ENCODE measurements at regions not wholly inside any gene's neighbourhood (a gene's known extent, or its start where the extent isn't known, plus 50 kb on each side); places are given as distances from the start of the nearest gene placed in this dataset.

DNA sequence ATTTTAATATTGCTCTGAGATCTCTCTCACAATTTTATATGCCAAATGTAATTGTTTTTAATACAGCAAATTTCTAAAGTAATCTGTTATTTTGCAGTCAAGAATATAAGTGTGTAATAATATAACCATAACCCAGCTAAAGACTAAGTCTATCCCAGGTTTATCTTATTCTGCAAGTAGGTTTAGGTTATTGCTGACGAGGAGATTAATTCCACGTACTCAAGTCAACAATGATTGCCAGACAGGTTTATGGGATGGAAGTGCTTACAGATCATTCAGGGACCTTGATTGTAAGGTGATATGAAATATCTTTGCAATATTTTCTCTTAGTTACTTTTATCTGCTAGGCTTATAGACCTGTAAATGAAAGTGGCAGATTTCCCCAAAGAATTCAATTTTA is 698.3 kb downstream of the HDGFL1 start:
- TF ChIP-seq, protein P1, sequence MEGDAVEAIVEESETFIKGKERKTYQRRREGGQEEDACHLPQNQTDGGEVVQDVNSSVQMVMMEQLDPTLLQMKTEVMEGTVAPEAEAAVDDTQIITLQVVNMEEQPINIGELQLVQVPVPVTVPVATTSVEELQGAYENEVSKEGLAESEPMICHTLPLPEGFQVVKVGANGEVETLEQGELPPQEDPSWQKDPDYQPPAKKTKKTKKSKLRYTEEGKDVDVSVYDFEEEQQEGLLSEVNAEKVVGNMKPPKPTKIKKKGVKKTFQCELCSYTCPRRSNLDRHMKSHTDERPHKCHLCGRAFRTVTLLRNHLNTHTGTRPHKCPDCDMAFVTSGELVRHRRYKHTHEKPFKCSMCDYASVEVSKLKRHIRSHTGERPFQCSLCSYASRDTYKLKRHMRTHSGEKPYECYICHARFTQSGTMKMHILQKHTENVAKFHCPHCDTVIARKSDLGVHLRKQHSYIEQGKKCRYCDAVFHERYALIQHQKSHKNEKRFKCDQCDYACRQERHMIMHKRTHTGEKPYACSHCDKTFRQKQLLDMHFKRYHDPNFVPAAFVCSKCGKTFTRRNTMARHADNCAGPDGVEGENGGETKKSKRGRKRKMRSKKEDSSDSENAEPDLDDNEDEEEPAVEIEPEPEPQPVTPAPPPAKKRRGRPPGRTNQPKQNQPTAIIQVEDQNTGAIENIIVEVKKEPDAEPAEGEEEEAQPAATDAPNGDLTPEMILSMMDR (IDR thresholded peaks at IDR 0.05; ENCODE audit: low read depth, low read length, poor library complexity, severe bottlenecking): no peak
- TF ChIP-seq EZH2phosphoT487 (IDR thresholded peaks at IDR 0.05; ENCODE audit: borderline replicate concordance, low read length): no peak
- Histone ChIP-seq H3K4me1 (ENCODE audit: control insufficient read depth, low read length) (no peaks in the 10 kb centered on the region), H3K9me2 (replicated peaks; ENCODE audit: control insufficient read depth, low read length) (no peaks in the 10 kb centered on the region), H4K20me1 (ENCODE audit: control insufficient read depth, insufficient read depth, low read depth, low read length) (no peaks in the 10 kb centered on the region), H3K36me3 (ENCODE audit: control insufficient read depth, low read length) (no peaks in the 10 kb centered on the region), H3K9me3 (ENCODE audit: control insufficient read depth, insufficient read depth, low read length) (no peaks in the 10 kb centered on the region), H3F3A (ENCODE audit: control insufficient read depth, insufficient read depth) (no peaks in the 10 kb centered on the region), H3K27me3 (ENCODE audit: control insufficient read depth, low read length) (no peaks in the 10 kb centered on the region), H3K4me2 (ENCODE audit: low read length) (no peak overlapping the region), H3K79me2 (ENCODE audit: control insufficient read depth, low read length) (no peaks in the 10 kb centered on the region), H3K27ac (ENCODE audit: low read depth, low read length) (no peak overlapping the region), H3K4me3 (ENCODE audit: low read length) (no peak overlapping the region)

DNA sequence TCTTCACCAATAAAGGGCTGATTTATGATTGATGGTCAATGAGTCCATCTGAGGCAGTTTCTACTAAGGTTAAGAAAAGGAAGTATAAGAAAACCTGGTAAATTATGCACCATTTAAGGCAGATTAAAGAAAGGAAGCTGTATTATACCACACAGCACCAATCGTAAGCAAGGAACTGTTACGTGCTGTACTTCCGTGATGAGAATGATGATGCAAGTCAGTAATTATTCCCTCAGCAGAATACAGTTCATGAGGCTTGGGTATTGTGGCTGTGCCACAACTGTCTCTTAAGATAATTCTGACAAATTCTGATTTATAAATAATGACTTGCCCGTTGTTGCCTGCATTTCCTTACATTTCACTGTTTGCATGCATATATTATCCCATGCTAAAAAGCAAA is 699.0 kb downstream of the HDGFL1 start:
- H4K20me1 ChIP-seq (ENCODE audit: control insufficient read depth, insufficient read depth, low read depth, low read length): no peaks in the 10 kb centered on the region
- no peaks in the 10 kb centered on the region for H3K36me3 ChIP-seq (ENCODE audit: control insufficient read depth, low read length)
- H3K4me3 ChIP-seq (ENCODE audit: low read length): no peak overlapping the region
- no peak for TF ChIP-seq EZH2phosphoT487 (IDR thresholded peaks at IDR 0.05; ENCODE audit: borderline replicate concordance, low read length)
- TF ChIP-seq, protein P1 (IDR thresholded peaks at IDR 0.05; ENCODE audit: low read depth, low read length, poor library complexity, severe bottlenecking): no peak
- H3K27me3 ChIP-seq (ENCODE audit: control insufficient read depth, low read length): no peaks in the 10 kb centered on the region
- no peak overlapping the region for H3K4me2 ChIP-seq (ENCODE audit: low read length)
- no peaks in the 10 kb centered on the region for H3K9me3 ChIP-seq (ENCODE audit: control insufficient read depth, insufficient read depth, low read length)
- no peaks in the 10 kb centered on the region for H3K4me1 ChIP-seq (ENCODE audit: control insufficient read depth, low read length)
- H3K9me2 ChIP-seq (replicated peaks; ENCODE audit: control insufficient read depth, low read length): no peaks in the 10 kb centered on the region
- no peaks in the 10 kb centered on the region for H3K79me2 ChIP-seq (ENCODE audit: control insufficient read depth, low read length)
- H3F3A ChIP-seq (ENCODE audit: control insufficient read depth, insufficient read depth): no peaks in the 10 kb centered on the region
- H3K27ac ChIP-seq (ENCODE audit: low read depth, low read length): no peak overlapping the region

DNA sequence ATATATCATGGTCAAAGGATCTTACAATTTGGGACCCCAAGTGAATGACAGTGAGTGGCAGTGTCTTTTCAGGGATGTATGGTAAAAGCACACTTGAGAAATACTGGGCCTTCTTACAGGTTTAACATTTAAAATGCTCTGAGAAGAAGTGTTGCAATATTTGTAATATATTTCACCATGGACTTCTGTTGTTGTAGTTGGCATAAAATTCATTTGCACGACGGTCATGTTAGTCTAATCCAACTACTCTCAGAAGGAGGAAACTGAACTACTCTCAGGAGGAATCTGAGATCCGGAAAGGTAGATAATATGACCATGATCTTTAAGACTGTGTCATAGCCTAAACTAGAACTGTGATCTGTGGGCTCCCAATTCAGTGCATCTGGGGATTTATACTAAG is 700.1 kb downstream of the HDGFL1 start:
- Histone ChIP-seq H3K79me2 (ENCODE audit: control insufficient read depth, low read length) (no peaks in the 10 kb centered on the region), H4K20me1 (ENCODE audit: control insufficient read depth, insufficient read depth, low read depth, low read length) (no peaks in the 10 kb centered on the region), H3K4me3 (ENCODE audit: low read length) (no peak overlapping the region), H3K9me3 (ENCODE audit: control insufficient read depth, insufficient read depth, low read length) (no peaks in the 10 kb centered on the region), H3K4me2 (ENCODE audit: low read length) (no peak overlapping the region), H3K4me1 (ENCODE audit: control insufficient read depth, low read length) (no peaks in the 10 kb centered on the region), H3K36me3 (ENCODE audit: control insufficient read depth, low read length) (no peaks in the 10 kb centered on the region), H3K27ac (ENCODE audit: low read depth, low read length) (no peak overlapping the region), H3F3A (ENCODE audit: control insufficient read depth, insufficient read depth) (no peaks in the 10 kb centered on the region), H3K27me3 (ENCODE audit: control insufficient read depth, low read length) (no peaks in the 10 kb centered on the region), H3K9me2 (replicated peaks; ENCODE audit: control insufficient read depth, low read length) (no peaks in the 10 kb centered on the region)
- TF ChIP-seq, protein P1 (IDR thresholded peaks at IDR 0.05; ENCODE audit: low read depth, low read length, poor library complexity, severe bottlenecking): no peak

DNA sequence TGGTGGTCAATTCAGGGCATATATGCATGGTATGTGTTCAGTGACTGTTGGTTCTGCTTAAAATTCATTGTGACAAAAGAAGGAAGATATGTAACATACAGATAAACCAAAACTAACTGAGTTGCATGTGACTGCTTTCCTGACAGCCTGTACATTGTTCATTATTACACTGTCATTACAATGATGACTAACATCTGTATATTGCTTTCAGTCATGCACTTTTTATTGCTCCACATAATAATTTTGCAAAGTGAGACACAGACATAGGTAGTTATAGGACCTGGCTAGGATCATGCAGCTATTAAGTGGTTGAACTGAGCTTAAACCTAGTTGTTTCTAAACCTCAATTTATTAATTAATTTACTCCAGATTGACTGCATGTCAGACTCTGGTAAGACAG is 703.2 kb downstream of the HDGFL1 start:
- H3K4me2 ChIP-seq (ENCODE audit: low read length): no peak overlapping the region
- no peaks in the 10 kb centered on the region for H3K9me3 ChIP-seq (ENCODE audit: control insufficient read depth, insufficient read depth, low read length)
- TF ChIP-seq EZH2phosphoT487 (IDR thresholded peaks at IDR 0.05; ENCODE audit: borderline replicate concordance, low read length): no peak
- TF ChIP-seq, protein P1 (IDR thresholded peaks at IDR 0.05; ENCODE audit: low read depth, low read length, poor library complexity, severe bottlenecking): no peak
- no peaks in the 10 kb centered on the region for H4K20me1 ChIP-seq (ENCODE audit: control insufficient read depth, insufficient read depth, low read depth, low read length)
- H3K79me2 ChIP-seq (ENCODE audit: control insufficient read depth, low read length): no peaks in the 10 kb centered on the region
- no peaks in the 10 kb centered on the region for H3K4me1 ChIP-seq (ENCODE audit: control insufficient read depth, low read length)
- no peaks in the 10 kb centered on the region for H3F3A ChIP-seq (ENCODE audit: control insufficient read depth, insufficient read depth)
- H3K4me3 ChIP-seq (ENCODE audit: low read length): no peak overlapping the region
- no peaks in the 10 kb centered on the region for H3K9me2 ChIP-seq (replicated peaks; ENCODE audit: control insufficient read depth, low read length)
- no peaks in the 10 kb centered on the region for H3K27me3 ChIP-seq (ENCODE audit: control insufficient read depth, low read length)
- no peaks in the 10 kb centered on the region for H3K36me3 ChIP-seq (ENCODE audit: control insufficient read depth, low read length)
- H3K27ac ChIP-seq (ENCODE audit: low read depth, low read length): no peak overlapping the region

Measured in DOHH2 (cell line).